WTC11 (cell line): ENCODE measurements at regions not wholly inside any gene's neighbourhood (a gene's known extent, or its start where the extent isn't known, plus 50 kb on each side); places are given as distances from the start of the nearest gene placed in this dataset.
"Not testable (repeated sequence)": the region's sequence is repeated elsewhere in the genome, so short reads cannot be mapped to it uniquely, and the experiment has no call there.

ENCODE experiments used
- ATAC-seq: fragments of 200-7000 bp; cut with Tn5 transposase; 2 replicates; pipeline ENCODE4 v1.10.0; 2021; ENCODE audit warnings: mild to moderate bottlenecking, moderate library complexity
- CTCF ChIA-PET: fragments of 300-600 bp; sonication (Branson Sonifier 250); formaldehyde crosslinking; loops from one replicate; lab custom pipeline; 2021; ENCODE audit warnings: antibody characterized with exemption; lab: Charles Lee
- POLR2A ChIA-PET: fragments of 350-600 bp; sonication (Branson Sonifier 250); formaldehyde crosslinking; loops from one replicate; lab custom pipeline; 2021; ENCODE audit warnings: antibody characterized with exemption; lab: Charles Lee
- DNase-seq: peaks from one replicate; pipeline ENCODE4 v3.0.0; 2021; ENCODE audit warnings: low spot score
- H3K27ac Mint-ChIP-seq: 2 replicates; pipeline ENCODE4 v1.8.0; 2021; ENCODE audit warnings: mixed read lengths
- H3K27me3 Mint-ChIP-seq: 2 replicates; pipeline ENCODE4 v1.8.0; 2021; ENCODE audit warnings: low read depth, mild to moderate bottlenecking, moderate library complexity, mixed read lengths
- H3K36me3 Mint-ChIP-seq: 2 replicates; pipeline ENCODE4 v1.8.0; 2021; ENCODE audit warnings: mixed read lengths
- H3K4me1 Mint-ChIP-seq: 2 replicates; pipeline ENCODE4 v1.8.0; 2022; ENCODE audit warnings: mixed read lengths
- H3K4me3 Mint-ChIP-seq: 2 replicates; pipeline ENCODE4 v1.8.0; 2021; ENCODE audit warnings: mild to moderate bottlenecking, moderate library complexity, mixed read lengths
- H3K9me3 Mint-ChIP-seq: 2 replicates; pipeline ENCODE4 v1.8.0; 2021; ENCODE audit warnings: mixed read lengths
- ATF6 ChIP-seq: sonication (generic); formaldehyde crosslinking; IDR thresholded peaks from 2 replicates; pipeline ENCODE4 v1.8.1; 2023; ENCODE audit warnings: mild to moderate bottlenecking, missing genetic modification reagents
- CREM ChIP-seq: sonication (generic); formaldehyde crosslinking; IDR thresholded peaks from 2 replicates; pipeline ENCODE4 v1.8.1; 2022; ENCODE audit warnings: mild to moderate bottlenecking, missing genetic modification reagents, moderate library complexity
- E2F4 ChIP-seq: sonication (generic); formaldehyde crosslinking; IDR thresholded peaks from 2 replicates; pipeline ENCODE4 v1.8.1; 2022; ENCODE audit warnings: low read depth, mild to moderate bottlenecking, moderate library complexity, missing genetic modification reagents, borderline replicate concordance
- ELF4 ChIP-seq: sonication (generic); formaldehyde crosslinking; IDR thresholded peaks from 2 replicates; pipeline ENCODE4 v1.8.1; 2022; ENCODE audit warnings: low read depth, mild to moderate bottlenecking, moderate library complexity, missing genetic modification reagents
- FOXP4 ChIP-seq: sonication (generic); formaldehyde crosslinking; IDR thresholded peaks from 2 replicates; pipeline ENCODE4 v1.8.0; 2022; ENCODE audit warnings: mild to moderate bottlenecking, missing genetic modification reagents
- GABPB1 ChIP-seq: sonication (generic); formaldehyde crosslinking; IDR thresholded peaks from 2 replicates; pipeline ENCODE4 v1.8.1; 2023; ENCODE audit warnings: mild to moderate bottlenecking, missing genetic modification reagents
- GTF2I ChIP-seq: fragments of 250-450 bp; sonication (Bioruptor Pico); conservative IDR thresholded peaks from 2 replicates; pipeline ENCODE4 v1.4.0; 2021; ENCODE audit warnings: mild to moderate bottlenecking
- JAZF1 ChIP-seq: fragments of 250-450 bp; sonication (Bioruptor Pico); IDR thresholded peaks from 2 replicates; pipeline ENCODE4 v1.9.0; 2021; ENCODE audit warnings: moderate library complexity, mild to moderate bottlenecking, inconsistent platforms
- MXD4 ChIP-seq: fragments of 250-450 bp; sonication (Bioruptor Pico); IDR thresholded peaks from 2 replicates; pipeline ENCODE4 v1.8.0; 2021; ENCODE audit warnings: mild to moderate bottlenecking, moderate library complexity, borderline replicate concordance
- PRRX2 ChIP-seq: fragments of 250-450 bp; sonication (Bioruptor Pico); IDR thresholded peaks from 2 replicates; pipeline ENCODE4 v1.8.0; 2021; ENCODE audit warnings: mild to moderate bottlenecking
- SMAD4 ChIP-seq: sonication (generic); formaldehyde crosslinking; IDR thresholded peaks from 2 replicates; pipeline ENCODE4 v1.8.0; 2022; ENCODE audit warnings: mild to moderate bottlenecking, missing genetic modification reagents
- SOX15 ChIP-seq: fragments of 250-450 bp; sonication (Bioruptor Pico); IDR thresholded peaks from 2 replicates; pipeline ENCODE4 v1.9.0; 2021; ENCODE audit warnings: mild to moderate bottlenecking
- SP1 ChIP-seq: sonication (generic); formaldehyde crosslinking; conservative IDR thresholded peaks from 2 replicates; pipeline ENCODE4 v1.8.1; 2022; ENCODE audit warnings: missing genetic modification reagents
- TEAD1 ChIP-seq: sonication (generic); formaldehyde crosslinking; IDR thresholded peaks from 2 replicates; pipeline ENCODE4 v1.8.0; 2022; ENCODE audit warnings: mild to moderate bottlenecking, missing genetic modification reagents
- ZBTB43 ChIP-seq: sonication (generic); formaldehyde crosslinking; IDR thresholded peaks from 2 replicates; pipeline ENCODE4 v1.8.1; 2023; ENCODE audit warnings: mild to moderate bottlenecking, missing genetic modification reagents
- ZNF232 ChIP-seq: sonication (generic); formaldehyde crosslinking; IDR thresholded peaks from 2 replicates; pipeline ENCODE4 v1.8.0; 2022; ENCODE audit warnings: mild to moderate bottlenecking, missing genetic modification reagents
- ZNF396 ChIP-seq: fragments of 250-450 bp; sonication (Bioruptor Pico); IDR thresholded peaks from 2 replicates; pipeline ENCODE4 v1.8.0; 2021; ENCODE audit warnings: mild to moderate bottlenecking, moderate library complexity, borderline replicate concordance
- TF ChIP-seq, protein P1 (sequence below): fragments of 250-450 bp; sonication (Bioruptor Pico); IDR thresholded peaks from 2 replicates; pipeline ENCODE4 v1.9.0; 2021; ENCODE audit warnings: mild to moderate bottlenecking
- TF ChIP-seq, protein P2 (sequence below): sonication (generic); formaldehyde crosslinking; IDR thresholded peaks from 2 replicates; pipeline ENCODE4 v1.8.0; 2022; ENCODE audit warnings: missing genetic modification reagents

DNA sequence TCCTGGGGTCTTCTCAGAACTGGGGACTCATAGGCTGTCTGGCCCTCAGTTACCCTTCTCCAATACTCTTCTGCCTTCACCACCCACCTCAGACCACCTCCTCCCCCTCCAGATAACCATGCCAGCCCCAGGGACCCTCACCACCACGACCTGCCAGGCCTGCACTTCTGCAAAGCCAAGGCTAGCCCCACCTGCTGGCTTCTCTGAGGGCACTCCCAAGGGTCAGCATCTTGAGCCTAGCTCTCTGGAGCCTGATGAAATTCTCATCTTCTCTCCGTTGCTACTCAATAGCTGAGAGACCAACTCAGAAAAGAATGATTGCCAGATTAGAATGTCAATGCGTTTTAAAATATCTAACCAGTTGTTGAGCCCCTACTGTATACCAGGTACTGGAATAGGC is 56.1 kb upstream of the LYRM9 start (continued):
- no peak for TF ChIP-seq E2F4 (CRISPR knock-in tag)

- H3K27ac Mint-ChIP-seq, POLR2A ChIA-PET: not testable (repeated sequence)
These were observed 57.1 kb upstream of the LYRM9 start for GRCh38 chr17:27950225-27950624.

GRCh38 chr17:27950995-27951394 is 57.8 kb upstream of the LYRM9 start:
- no peak for DNase-seq
- peaks cover 24% of the 10 kb centered on the region for H3K4me1 Mint-ChIP-seq
- TF ChIP-seq SMAD4 (CRISPR knock-in tag) (no peak), ATF6 (CRISPR knock-in tag) (no peak), MXD4 (CRISPR knock-in tag) (no peak), ELF4 (CRISPR knock-in tag) (no peak), ZBTB43 (CRISPR knock-in tag) (no peak), TEAD1 (no peak), SOX15 (no peak), FOXP4 (CRISPR knock-in tag) (no peak), GABPB1 (CRISPR knock-in tag) (no peak), ZNF232 (CRISPR knock-in tag) (no peak), GTF2I (CRISPR knock-in tag) (no peak), JAZF1 (CRISPR knock-in tag) (no peak), PRRX2 (CRISPR knock-in tag) (no peak), CREM (CRISPR knock-in tag) (no peak), ZNF396 (CRISPR knock-in tag) (no peak), SP1 (CRISPR knock-in tag) (no peak)
- TF ChIP-seq, protein P1, sequence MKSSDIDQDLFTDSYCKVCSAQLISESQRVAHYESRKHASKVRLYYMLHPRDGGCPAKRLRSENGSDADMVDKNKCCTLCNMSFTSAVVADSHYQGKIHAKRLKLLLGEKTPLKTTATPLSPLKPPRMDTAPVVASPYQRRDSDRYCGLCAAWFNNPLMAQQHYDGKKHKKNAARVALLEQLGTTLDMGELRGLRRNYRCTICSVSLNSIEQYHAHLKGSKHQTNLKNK (CRISPR knock-in tag): no peak
- TF ChIP-seq, protein P2, sequence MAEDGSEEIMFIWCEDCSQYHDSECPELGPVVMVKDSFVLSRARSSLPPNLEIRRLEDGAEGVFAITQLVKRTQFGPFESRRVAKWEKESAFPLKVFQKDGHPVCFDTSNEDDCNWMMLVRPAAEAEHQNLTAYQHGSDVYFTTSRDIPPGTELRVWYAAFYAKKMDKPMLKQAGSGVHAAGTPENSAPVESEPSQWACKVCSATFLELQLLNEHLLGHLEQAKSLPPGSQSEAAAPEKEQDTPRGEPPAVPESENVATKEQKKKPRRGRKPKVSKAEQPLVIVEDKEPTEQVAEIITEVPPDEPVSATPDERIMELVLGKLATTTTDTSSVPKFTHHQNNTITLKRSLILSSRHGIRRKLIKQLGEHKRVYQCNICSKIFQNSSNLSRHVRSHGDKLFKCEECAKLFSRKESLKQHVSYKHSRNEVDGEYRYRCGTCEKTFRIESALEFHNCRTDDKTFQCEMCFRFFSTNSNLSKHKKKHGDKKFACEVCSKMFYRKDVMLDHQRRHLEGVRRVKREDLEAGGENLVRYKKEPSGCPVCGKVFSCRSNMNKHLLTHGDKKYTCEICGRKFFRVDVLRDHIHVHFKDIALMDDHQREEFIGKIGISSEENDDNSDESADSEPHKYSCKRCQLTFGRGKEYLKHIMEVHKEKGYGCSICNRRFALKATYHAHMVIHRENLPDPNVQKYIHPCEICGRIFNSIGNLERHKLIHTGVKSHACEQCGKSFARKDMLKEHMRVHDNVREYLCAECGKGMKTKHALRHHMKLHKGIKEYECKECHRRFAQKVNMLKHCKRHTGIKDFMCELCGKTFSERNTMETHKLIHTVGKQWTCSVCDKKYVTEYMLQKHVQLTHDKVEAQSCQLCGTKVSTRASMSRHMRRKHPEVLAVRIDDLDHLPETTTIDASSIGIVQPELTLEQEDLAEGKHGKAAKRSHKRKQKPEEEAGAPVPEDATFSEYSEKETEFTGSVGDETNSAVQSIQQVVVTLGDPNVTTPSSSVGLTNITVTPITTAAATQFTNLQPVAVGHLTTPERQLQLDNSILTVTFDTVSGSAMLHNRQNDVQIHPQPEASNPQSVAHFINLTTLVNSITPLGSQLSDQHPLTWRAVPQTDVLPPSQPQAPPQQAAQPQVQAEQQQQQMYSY (CRISPR knock-in tag): no peak
- TF ChIP-seq, all 79 proteins: peak for 0
- POLR2A ChIA-PET: no interaction called here
- CTCF ChIA-PET: interaction anchor here (3.1 kb wide), 2 partner anchors 8 to 58 kb away, joined by 17 to 23 read pairs; partner anchors contain the start of gene LYRM9
- Mint-ChIP-seq H3K27me3 (no peaks in the 10 kb centered on the region; the same call in 1 of the 2 replicates), H3K27ac (no peak overlapping the region), H3K4me3 (no peak overlapping the region), H3K36me3 (no peaks in the 10 kb centered on the region), H3K9me3 (no peaks in the 10 kb centered on the region)
- no peak for ATAC-seq

More at GRCh38 chr17:27950225-27950624, 57.1 kb upstream of the LYRM9 start:
- not testable (repeated sequence) for H3K27me3 Mint-ChIP-seq, H3K4me3 Mint-ChIP-seq, DNase-seq, H3K36me3 Mint-ChIP-seq, H3K9me3 Mint-ChIP-seq, ATAC-seq
- CTCF ChIA-PET: interaction anchor here (0.9 to 3.1 kb wide), 3 partner anchors 9 to 91 kb away, joined by 3 to 23 read pairs (median 17); partner anchors contain the start of gene LYRM9
- peaks cover 27% of the 10 kb centered on the region for H3K4me1 Mint-ChIP-seq
